GM23338 (cell line): ENCODE measurements at regions not wholly inside any gene's neighbourhood (a gene's known extent, or its start where the extent isn't known, plus 50 kb on each side); places are given as distances from the start of the nearest gene placed in this dataset.

ENCODE experiments used
- ATAC-seq: fragments of 200-7000 bp; cut with Tn5 transposase; 3 replicates; pipeline ENCODE4 v1.9.1; 2020
- DNase-seq: peaks from one replicate; pipeline ENCODE4 v3.0.0-alpha.2; 2015; ENCODE audit warnings: low spot score
- H2AFZ ChIP-seq: fragments of 200-600 bp; sonication (generic); 2 replicates; pipeline ENCODE4 v1.8.0; 2016; ENCODE audit warnings: antibody characterized with exemption, mild to moderate bottlenecking, moderate library complexity
- H3F3A ChIP-seq: fragments of 200-600 bp; sonication (generic); replicated peaks from 2 replicates; pipeline ENCODE4 v1.8.0; 2017; ENCODE audit warnings: antibody characterized with exemption, mixed run types, low read depth
- H3K27ac ChIP-seq: fragments of 200-600 bp; sonication (generic); 2 replicates; pipeline ENCODE4 v1.6.1; 2016; ENCODE audit warnings: low read depth
- H3K27me3 ChIP-seq: fragments of 200-600 bp; sonication (generic); 2 replicates; pipeline ENCODE4 v1.8.0; 2016; ENCODE audit warnings: mild to moderate bottlenecking, mixed run types, moderate library complexity; ENCODE audit not compliant: insufficient read depth
- H3K36me3 ChIP-seq: fragments of 200-600 bp; sonication (generic); 2 replicates; pipeline ENCODE4 v1.8.0; 2016; ENCODE audit warnings: mild to moderate bottlenecking; ENCODE audit not compliant: insufficient read depth
- H3K4me1 ChIP-seq: fragments of 200-600 bp; sonication (generic); 2 replicates; pipeline ENCODE4 v1.8.0; 2016; ENCODE audit warnings: mild to moderate bottlenecking, moderate library complexity; ENCODE audit not compliant: insufficient read depth
- H3K4me2 ChIP-seq: fragments of 200-600 bp; sonication (generic); 2 replicates; pipeline ENCODE4 v1.7.1; 2017; ENCODE audit warnings: mixed run types
- H3K4me3 ChIP-seq: fragments of 200-600 bp; sonication (generic); 2 replicates; pipeline ENCODE4 v1.6.1; 2016; ENCODE audit warnings: mixed run types
- H3K79me2 ChIP-seq: fragments of 200-600 bp; sonication (generic); replicated peaks from 2 replicates; pipeline ENCODE4 v1.8.0; 2017; ENCODE audit warnings: mild to moderate bottlenecking; ENCODE audit not compliant: insufficient read depth
- H3K9me2 ChIP-seq: fragments of 200-600 bp; sonication (generic); 2 replicates; pipeline ENCODE4 v1.8.0; 2017; ENCODE audit not compliant: insufficient read depth
- H4K20me1 ChIP-seq: fragments of 200-600 bp; sonication (generic); replicated peaks from 2 replicates; pipeline ENCODE4 v1.8.0; 2017; ENCODE audit warnings: mild to moderate bottlenecking; ENCODE audit not compliant: insufficient read depth
- H3K27ac Mint-ChIP-seq: 2 replicates; pipeline ENCODE4 v1.8.0; 2020; ENCODE audit warnings: inconsistent platforms, mild to moderate bottlenecking, moderate library complexity, mixed read lengths
- H3K27me3 Mint-ChIP-seq: 3 replicates; pipeline ENCODE4 v1.8.0; 2022; ENCODE audit warnings: low read depth, mild to moderate bottlenecking, moderate library complexity, mixed read lengths, inconsistent platforms; ENCODE audit not compliant: insufficient read depth, poor library complexity
- H3K36me3 Mint-ChIP-seq: 3 replicates; pipeline ENCODE4 v1.8.0; 2021; ENCODE audit warnings: low read depth, mild to moderate bottlenecking, inconsistent platforms, moderate library complexity, mixed read lengths
- H3K4me1 Mint-ChIP-seq: 3 replicates; pipeline ENCODE4 v1.8.0; 2020; ENCODE audit warnings: mild to moderate bottlenecking, inconsistent platforms, mixed read lengths
- H3K4me3 Mint-ChIP-seq: 3 replicates; pipeline ENCODE4 v1.8.0; 2021; ENCODE audit warnings: moderate library complexity, mild to moderate bottlenecking, inconsistent platforms, mixed read lengths
- H3K9me3 Mint-ChIP-seq: 3 replicates; pipeline ENCODE4 v1.8.0; 2020; ENCODE audit warnings: moderate library complexity, mild to moderate bottlenecking, inconsistent platforms, mixed read lengths
- CTCF ChIP-seq, 2 experiments: fragments of 200-600 bp in 1 of 2; sonication (generic) in 1 of 2; conservative IDR thresholded peaks; 2 replicates each; pipeline versions ENCODE4 v1.5.1 to v1.6.1; 2016 to 2017; ENCODE audit warnings: antibody characterized with exemption in 2 of 2, low read depth in 2 of 2, mild to moderate bottlenecking in 2 of 2, moderate library complexity in 1 of 2
- ETS1 ChIP-seq: IDR thresholded peaks from 2 replicates; pipeline ENCODE4 v1.6.1; 2016; ENCODE audit warnings: antibody characterized with exemption
- EZH2phosphoT487 ChIP-seq: fragments of 200-600 bp; sonication (generic); IDR thresholded peaks from one replicate; pipeline ENCODE4 v1.8.1; 2018; ENCODE audit warnings: antibody characterized with exemption; ENCODE audit not compliant: unreplicated experiment
- JUNB ChIP-seq: IDR thresholded peaks from one replicate; pipeline ENCODE4 v1.6.1; 2016; ENCODE audit warnings: antibody characterized with exemption; ENCODE audit not compliant: unreplicated experiment
- NANOG ChIP-seq: IDR thresholded peaks from 2 replicates; pipeline ENCODE4 v1.6.1; 2016; ENCODE audit warnings: antibody characterized with exemption, borderline replicate concordance
- REST ChIP-seq: IDR thresholded peaks from one replicate; pipeline ENCODE4 v1.6.1; 2018; ENCODE audit warnings: antibody characterized with exemption; ENCODE audit not compliant: unreplicated experiment
- STAT1 ChIP-seq: IDR thresholded peaks from one replicate; pipeline ENCODE4 v1.6.1; 2016; ENCODE audit warnings: antibody characterized with exemption; ENCODE audit not compliant: unreplicated experiment
- ZNF114 ChIP-seq: fragments of 250-450 bp; sonication (Bioruptor Pico); IDR thresholded peaks from 2 replicates; pipeline ENCODE4 v1.5.0; 2020; ENCODE audit warnings: mild to moderate bottlenecking, moderate library complexity

GRCh38 chr2:7660816-7661215 lies 743.6 kb downstream of the RNF144A start (continued):
- TF ChIP-seq REST (no peak), ETS1 (no peak), CTCF (conservative IDR thresholded peaks at IDR 0.05; ENCODE audit: low read depth in 2 of 2) (no peak)

GRCh38 chr2:7661502-7661901 lies 744.3 kb downstream of the RNF144A start:
- H3K27ac ChIP-seq = no peak overlapping the region
- Mint-ChIP-seq H3K36me3 (peaks cover 29% of the 10 kb centered on the region), H3K4me3 (no peak overlapping the region), H3K9me3 (peaks cover 21% of the 10 kb centered on the region), H3K27me3 (peaks cover 4% of the 10 kb centered on the region), H3K27ac (no peak overlapping the region), H3K4me1 (peaks cover 15% of the 10 kb centered on the region; the same call in 2 of the 3 replicates)
- no peak overlapping the region for H2AFZ ChIP-seq
- no peaks in the 10 kb centered on the region for H3F3A ChIP-seq
- H3K9me2 ChIP-seq = peaks cover 19% of the 10 kb centered on the region
- no peaks in the 10 kb centered on the region for H3K4me1 ChIP-seq
- no peaks in the 10 kb centered on the region for H3K36me3 ChIP-seq
- no peaks in the 10 kb centered on the region for H3K79me2 ChIP-seq
- no peaks in the 10 kb centered on the region for H4K20me1 ChIP-seq
- ATAC-seq (no peak), DNase-seq (no peak)
- TF ChIP-seq EZH2phosphoT487 = no peak
- TF ChIP-seq STAT1 = no peak
- TF ChIP-seq NANOG = no peak
- no peak for TF ChIP-seq REST
- TF ChIP-seq ZNF114 (CRISPR knock-in tag) = no peak
- TF ChIP-seq ETS1 = no peak
- TF ChIP-seq JUNB = no peak
- no peak overlapping the region for H3K4me2 ChIP-seq
- H3K4me3 ChIP-seq = no peak overlapping the region
- no peaks in the 10 kb centered on the region for H3K27me3 ChIP-seq
